SK-N-SH treated with all-trans-retinoic acid at 6 μM for 48 hours (cell line): ENCODE measurements at regions not wholly inside any gene's neighbourhood (a gene's known extent, or its start where the extent isn't known, plus 50 kb on each side); places are given as distances from the start of the nearest gene placed in this dataset.

Experiments used
- PATZ1 ChIP-seq: fragments of 250-450 bp; sonication (Bioruptor Pico); IDR thresholded peaks from 2 replicates; pipeline ENCODE4 v1.8.0; 2020; ENCODE audit warnings: mild to moderate bottlenecking, moderate library complexity, borderline replicate concordance
- RARB ChIP-seq: fragments of 250-450 bp; sonication (Bioruptor Pico); IDR thresholded peaks from 2 replicates; pipeline ENCODE4 v1.8.0; 2021; ENCODE audit warnings: mild to moderate bottlenecking, moderate library complexity

- TF ChIP-seq RARB (no peak), PATZ1 (CRISPR knock-in tag) (no peak)
These were observed 278.0 kb upstream of the KAZN start for GRCh38 chr1:14320518-14320917.
